ENCODE measurements at regions not wholly inside any gene's neighbourhood (a gene's known extent, or its start where the extent isn't known, plus 50 kb on each side); places are given as distances from the start of the nearest gene placed in this dataset.

GRCh38 chr10:118462401-118462800 lies 120.3 kb upstream of the FAM204A start:
- H3K9me3 ChIP-seq (ENCODE audit: control insufficient read depth, insufficient read depth, low read depth, low read length): no peaks in the 10 kb centered on the region
- DNase-seq (ENCODE audit: low read depth, low spot score): no peak
- no peak for TF ChIP-seq CTCF (IDR thresholded peaks at IDR 0.05)
- no peak for TF ChIP-seq REST (IDR thresholded peaks at IDR 0.05; ENCODE audit: insufficient read depth in 1 of 2, low read depth in 2 of 2, low read length in 1 of 2)
- TF ChIP-seq SIN3A (IDR thresholded peaks at IDR 0.05; ENCODE audit: borderline replicate concordance, insufficient read depth, low read depth, low read length): no peak
- TF ChIP-seq TCF7L2 (IDR thresholded peaks at IDR 0.05; ENCODE audit: low read depth, low read length): no peak
- no peak for TF ChIP-seq POLR2AphosphoS5 (IDR thresholded peaks at IDR 0.05; ENCODE audit: low read depth, low read length)
- H3K27me3 ChIP-seq (ENCODE audit: control insufficient read depth, insufficient read depth, low read length): peaks cover 39% of the 10 kb centered on the region
- CTCF ChIA-PET: interaction anchor here (0.6 kb wide), 1 partner anchor 166 kb away, joined by 4 read pairs; no protein-coding TSS in a partner anchor
- POLR2A ChIA-PET: no interaction called here
- H3K4me3 ChIP-seq (ENCODE audit: low read depth in 2 of 2, low read length in 2 of 2): no peak overlapping the region
- in situ Hi-C loops (cut with HindIII; ENCODE audit: low pct_unique_long_range_greater_than_20kb, low sequenced_read_pairs) (no loop called here), intact Hi-C loops (cut with micrococcal nuclease; ENCODE audit: unreplicated experiment) (no loop called here)
- H3K4me1 ChIP-seq (ENCODE audit: control insufficient read depth, insufficient read depth, low read length): 0 out of 2 replicates have a peak, but pooled peaks cover 4% of the 10 kb centered on the region
- ATAC-seq: no peak
- H3K36me3 ChIP-seq (ENCODE audit: control insufficient read depth, insufficient read depth, low read length): no peaks in the 10 kb centered on the region
- H3K27ac ChIP-seq (ENCODE audit: low read length): no peak overlapping the region
- no TSS peak for BruUV-seq (replicated peaks)

- no TSS peak for BruUV-seq (replicated peaks)
- POLR2A ChIA-PET: no interaction called here
These were observed 117.6 kb upstream of the FAM204A start for GRCh38 chr10:118459642-118460193.

More at GRCh38 chr10:118459642-118460193, 117.6 kb upstream of the FAM204A start:
- peak; percentile 99 for ATAC-seq
- TF ChIP-seq CTCF (IDR thresholded peaks at IDR 0.05): peak; percentile 91
- TF ChIP-seq REST (IDR thresholded peaks at IDR 0.05; ENCODE audit: insufficient read depth in 1 of 2, low read depth in 2 of 2, low read length in 1 of 2): no peak
- in situ Hi-C loops (cut with HindIII; ENCODE audit: low pct_unique_long_range_greater_than_20kb, low sequenced_read_pairs) (no loop called here), intact Hi-C loops (cut with micrococcal nuclease; ENCODE audit: unreplicated experiment) (loop anchor here (1.0 kb wide), 1 partner anchor 963 kb away; no protein-coding TSS in a partner anchor)
- H3K4me3 ChIP-seq (ENCODE audit: low read depth in 2 of 2, low read length in 2 of 2): no peak overlapping the region
- DNase-seq (ENCODE audit: low read depth, low spot score): peak; percentile 52
- 0 out of 2 replicates have a peak, but pooled peaks cover 4% of the 10 kb centered on the region for H3K4me1 ChIP-seq (ENCODE audit: control insufficient read depth, insufficient read depth, low read length)
- CTCF ChIA-PET: interaction anchor here (1.0 kb wide), 1 partner anchor 219 kb away, joined by 3 read pairs; no protein-coding TSS in a partner anchor
- no peak overlapping the region for H3K27ac ChIP-seq (ENCODE audit: low read length)
- H3K9me3 ChIP-seq (ENCODE audit: control insufficient read depth, insufficient read depth, low read depth, low read length): no peaks in the 10 kb centered on the region
- H3K27me3 ChIP-seq (ENCODE audit: control insufficient read depth, insufficient read depth, low read length): peaks cover 33% of the 10 kb centered on the region
- H3K36me3 ChIP-seq (ENCODE audit: control insufficient read depth, insufficient read depth, low read length): no peaks in the 10 kb centered on the region
